ENCODE measurements at regions not wholly inside any gene's neighbourhood (a gene's known extent, or its start where the extent isn't known, plus 50 kb on each side); places are given as distances from the start of the nearest gene placed in this dataset.

DNA sequence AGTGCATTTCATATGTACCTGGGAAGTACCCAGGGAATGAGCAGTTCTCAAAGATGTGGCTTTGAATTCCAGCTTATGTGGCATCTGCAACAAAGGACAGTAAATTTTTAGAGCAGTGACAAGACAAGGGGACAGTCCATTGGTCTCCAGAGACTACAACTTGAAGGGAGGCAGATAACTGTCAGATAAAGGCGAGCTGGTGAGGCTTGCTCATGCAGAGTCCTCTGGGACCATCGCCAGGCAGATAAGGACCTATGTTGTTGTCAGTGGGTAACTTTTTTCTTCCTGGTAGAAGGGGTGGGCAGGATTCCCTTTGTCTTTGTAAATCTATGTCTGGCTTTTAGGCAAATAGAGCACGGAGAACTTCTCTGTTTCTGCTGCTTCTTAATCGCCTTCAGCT is 120.2 kb downstream of the ICE1 start:
- TF ChIP-seq, protein P1, sequence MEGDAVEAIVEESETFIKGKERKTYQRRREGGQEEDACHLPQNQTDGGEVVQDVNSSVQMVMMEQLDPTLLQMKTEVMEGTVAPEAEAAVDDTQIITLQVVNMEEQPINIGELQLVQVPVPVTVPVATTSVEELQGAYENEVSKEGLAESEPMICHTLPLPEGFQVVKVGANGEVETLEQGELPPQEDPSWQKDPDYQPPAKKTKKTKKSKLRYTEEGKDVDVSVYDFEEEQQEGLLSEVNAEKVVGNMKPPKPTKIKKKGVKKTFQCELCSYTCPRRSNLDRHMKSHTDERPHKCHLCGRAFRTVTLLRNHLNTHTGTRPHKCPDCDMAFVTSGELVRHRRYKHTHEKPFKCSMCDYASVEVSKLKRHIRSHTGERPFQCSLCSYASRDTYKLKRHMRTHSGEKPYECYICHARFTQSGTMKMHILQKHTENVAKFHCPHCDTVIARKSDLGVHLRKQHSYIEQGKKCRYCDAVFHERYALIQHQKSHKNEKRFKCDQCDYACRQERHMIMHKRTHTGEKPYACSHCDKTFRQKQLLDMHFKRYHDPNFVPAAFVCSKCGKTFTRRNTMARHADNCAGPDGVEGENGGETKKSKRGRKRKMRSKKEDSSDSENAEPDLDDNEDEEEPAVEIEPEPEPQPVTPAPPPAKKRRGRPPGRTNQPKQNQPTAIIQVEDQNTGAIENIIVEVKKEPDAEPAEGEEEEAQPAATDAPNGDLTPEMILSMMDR (IDR thresholded peaks at IDR 0.05) = no peak
- TF ChIP-seq POLR2A (IDR thresholded peaks at IDR 0.05) = no peak

All from Peyer's patch (tissue), 4 donors.